NOMO-1 treated with dmso at 0.1 percent for 144 hours (cell line): ENCODE measurements at regions not wholly inside any gene's neighbourhood (a gene's known extent, or its start where the extent isn't known, plus 50 kb on each side); places are given as distances from the start of the nearest gene placed in this dataset.

ENCODE experiments used
- DNase-seq: peaks from one replicate; lab custom pipeline; 2025; ENCODE audit not compliant: unreplicated experiment; lab: John Stamatoyannopoulos, UW

GRCh38 chr10:10438335-10439100 lies 579.2 kb upstream of the CELF2 start:
- no peak for DNase-seq

DNA sequence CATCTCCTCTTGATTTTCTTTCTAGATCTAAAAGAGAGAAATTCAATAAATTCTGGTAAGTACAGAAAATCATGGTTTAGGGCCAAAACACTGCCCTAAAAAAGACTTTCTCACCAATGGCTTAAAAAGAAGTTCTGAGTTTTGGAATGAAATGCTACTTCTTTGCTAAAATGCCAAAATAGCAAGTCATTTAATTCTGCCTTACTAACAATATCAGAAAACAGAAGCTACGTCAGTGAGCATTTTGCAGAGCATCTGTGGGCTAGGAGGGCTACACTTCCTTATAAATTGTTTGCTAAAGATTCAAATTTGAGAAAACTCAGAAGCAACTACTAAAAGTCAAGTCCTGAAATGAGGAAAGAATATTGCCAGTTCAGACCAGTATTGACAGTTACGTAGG lies 560.8 kb upstream of the CELF2 start:
- no peak for DNase-seq

- DNase-seq = peak; percentile 37
These were observed 557.2 kb upstream of the CELF2 start for GRCh38 chr10:10460451-10460850.

DNA sequence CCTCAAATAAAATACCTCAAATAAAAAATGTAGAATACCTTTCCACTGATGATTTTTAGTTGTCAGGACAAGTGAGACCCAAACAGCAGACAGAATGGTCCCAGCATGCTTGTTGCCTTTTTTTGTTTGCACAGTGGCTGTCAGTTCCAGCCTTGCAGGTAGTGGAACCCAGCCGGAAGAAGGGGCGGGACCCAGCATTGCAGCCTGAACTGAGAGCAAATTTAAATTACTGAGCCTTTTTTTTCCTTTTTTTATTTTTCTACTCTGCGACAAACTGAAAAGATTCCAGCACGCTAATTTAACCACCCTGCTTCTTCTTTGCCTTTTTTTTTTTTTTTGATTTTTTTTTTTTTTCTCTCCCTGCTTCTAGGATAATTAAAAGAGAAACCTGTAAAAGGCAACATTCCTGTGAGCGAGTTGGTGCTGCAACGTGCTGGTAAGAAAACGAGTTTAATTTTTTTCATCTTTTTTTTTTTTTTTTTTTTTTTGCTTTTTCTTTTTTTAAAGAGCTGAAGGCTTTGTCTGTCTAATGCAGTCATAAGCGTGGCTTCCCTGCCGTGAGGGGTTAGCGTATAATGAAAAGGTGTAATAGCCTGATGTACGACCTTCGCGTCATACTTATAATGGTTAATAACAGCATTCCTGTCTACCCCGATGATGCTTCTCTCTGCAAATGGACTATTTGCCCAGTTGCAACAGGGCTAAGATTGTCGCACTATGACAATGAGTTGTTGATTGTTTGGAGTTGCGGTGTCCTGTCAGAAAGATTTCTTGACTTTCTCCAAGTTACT lies 555.3 kb upstream of the CELF2 start:
- no peak for DNase-seq

GRCh38 chr10:10471758-10472157 lies 545.9 kb upstream of the CELF2 start:
- no peak for DNase-seq

DNA sequence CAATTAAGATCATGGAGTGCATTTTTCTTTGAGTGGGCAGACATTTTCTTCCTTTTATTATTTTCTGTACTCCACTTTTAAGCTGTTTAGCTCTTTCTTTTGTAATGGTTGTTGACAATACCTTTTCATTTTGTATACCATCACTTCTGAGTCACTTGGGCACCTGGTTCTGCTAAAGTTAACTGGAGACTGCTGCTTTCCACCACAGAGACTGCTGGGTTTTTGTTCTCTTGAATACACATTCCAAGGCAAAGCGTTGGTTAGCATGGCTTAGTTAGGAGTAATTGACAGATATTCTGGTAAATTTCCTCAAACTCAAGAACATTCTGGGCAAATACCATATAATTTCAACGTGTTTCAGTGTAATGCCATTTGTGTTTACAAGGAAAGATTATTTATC lies 541.9 kb upstream of the CELF2 start:
- no peak for DNase-seq

DNA sequence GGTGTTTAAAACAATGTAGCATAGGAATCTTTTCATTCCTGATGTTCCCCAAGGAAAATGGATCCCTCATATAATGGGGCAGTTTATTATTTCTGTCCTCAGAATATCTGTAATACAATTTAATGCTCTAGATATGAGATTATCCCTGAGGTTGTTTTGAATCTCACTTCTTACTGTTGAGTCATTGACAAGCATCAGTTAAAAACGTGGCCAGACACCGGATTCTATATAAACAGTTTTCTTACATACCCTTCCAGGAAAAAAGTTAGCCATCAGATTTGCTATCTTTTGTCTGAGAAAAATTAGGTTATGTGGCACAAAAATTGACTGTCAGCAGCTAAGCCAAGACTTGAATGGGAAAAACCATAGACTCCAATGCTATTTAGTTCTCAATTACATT lies 539.8 kb upstream of the CELF2 start:
- DNase-seq = no peak

GRCh38 chr10:10479465-10479864 lies 538.2 kb upstream of the CELF2 start:
- no peak for DNase-seq

GRCh38 chr10:10482613-10483012 lies 535.1 kb upstream of the CELF2 start:
- DNase-seq = no peak

DNA sequence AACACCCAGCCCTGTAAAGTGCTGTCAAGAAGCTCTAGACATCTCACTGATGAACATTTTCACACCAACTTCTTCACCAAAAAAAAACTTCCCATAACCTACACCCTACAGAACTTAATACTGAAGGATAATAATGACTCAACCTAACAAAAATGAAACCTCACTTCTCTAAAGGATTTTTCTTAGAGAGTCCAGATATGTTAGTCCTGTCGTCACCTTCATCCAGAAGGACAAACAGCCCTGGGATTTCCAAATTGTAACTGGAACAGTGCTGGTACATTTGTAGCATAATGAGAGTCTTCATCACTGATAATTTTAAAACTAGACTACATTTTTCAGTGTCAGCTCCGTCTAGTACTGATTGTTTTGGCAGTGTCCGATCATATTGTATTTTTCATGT lies 528.6 kb upstream of the CELF2 start:
- DNase-seq = no peak

DNA sequence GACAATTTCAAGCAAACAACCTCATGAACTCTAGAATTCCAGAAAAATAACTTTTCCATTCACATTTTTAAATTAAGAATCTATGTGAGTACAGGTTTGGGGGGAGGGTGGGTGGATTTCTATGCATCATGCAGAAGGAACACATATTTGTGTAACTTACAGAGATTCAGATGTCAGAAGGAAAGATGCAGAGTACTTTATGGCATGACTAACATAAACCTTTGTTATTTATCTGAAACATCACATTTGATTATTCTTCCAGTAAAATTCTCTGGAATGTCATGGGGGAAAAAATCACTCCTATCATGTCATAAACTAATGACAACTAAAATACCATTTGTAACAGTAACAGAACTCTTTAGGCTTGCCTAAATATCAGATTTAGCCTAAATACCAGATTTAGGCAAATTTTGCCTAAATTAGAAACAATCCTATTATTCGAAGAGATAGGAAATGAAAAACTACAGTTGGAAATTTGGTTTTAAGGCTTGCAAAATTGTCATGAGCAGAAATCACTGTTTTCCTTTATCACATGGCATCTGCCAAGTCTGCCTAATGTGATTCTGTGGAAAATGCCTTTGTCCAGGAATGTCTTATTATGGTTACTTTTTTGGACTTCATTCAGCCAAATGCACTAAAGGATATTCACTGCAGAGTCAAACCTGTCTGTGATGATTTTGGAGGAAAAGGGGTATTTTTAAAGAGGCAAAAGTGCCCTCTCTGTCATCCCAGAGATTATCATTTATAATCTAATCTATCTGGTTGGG lies 527.7 kb upstream of the CELF2 start:
- no peak for DNase-seq

DNA sequence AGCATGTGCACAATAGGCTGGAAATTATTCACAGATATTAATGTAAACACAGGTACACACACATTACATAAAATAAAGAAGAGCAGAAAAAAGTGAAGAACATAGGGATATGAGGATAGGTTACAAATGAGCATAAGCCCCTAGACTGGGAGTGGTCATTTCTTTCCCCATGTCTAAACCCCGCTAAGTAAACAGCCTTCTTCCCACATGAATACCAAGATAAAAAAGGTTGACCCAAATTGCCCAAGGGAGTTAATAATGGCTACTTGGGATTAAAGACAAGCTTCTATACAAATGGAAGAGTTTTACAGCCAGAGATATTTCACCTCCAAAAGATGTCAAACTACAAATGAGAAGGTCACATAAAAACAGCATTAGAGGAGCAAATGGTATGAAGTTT lies 527.1 kb upstream of the CELF2 start:
- no peak for DNase-seq

DNA sequence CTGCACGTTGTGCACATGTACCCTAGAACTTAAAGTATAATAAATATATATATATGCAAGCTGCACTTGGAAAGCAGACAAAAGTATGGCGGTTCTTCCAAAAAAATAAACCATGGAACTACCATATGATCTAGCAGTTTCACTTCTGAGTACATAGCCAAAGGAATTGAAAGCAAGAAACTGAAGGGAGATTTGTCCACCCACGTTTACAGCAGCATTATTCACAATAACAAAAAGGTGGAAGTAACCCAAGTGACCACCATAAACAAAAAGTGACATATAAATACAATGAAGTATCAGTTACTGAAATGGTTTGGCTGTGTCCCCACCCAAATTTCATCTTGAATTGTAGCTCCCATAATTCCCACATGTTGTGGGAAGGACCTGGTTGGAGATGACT lies 525.3 kb upstream of the CELF2 start:
- DNase-seq = no peak

DNA sequence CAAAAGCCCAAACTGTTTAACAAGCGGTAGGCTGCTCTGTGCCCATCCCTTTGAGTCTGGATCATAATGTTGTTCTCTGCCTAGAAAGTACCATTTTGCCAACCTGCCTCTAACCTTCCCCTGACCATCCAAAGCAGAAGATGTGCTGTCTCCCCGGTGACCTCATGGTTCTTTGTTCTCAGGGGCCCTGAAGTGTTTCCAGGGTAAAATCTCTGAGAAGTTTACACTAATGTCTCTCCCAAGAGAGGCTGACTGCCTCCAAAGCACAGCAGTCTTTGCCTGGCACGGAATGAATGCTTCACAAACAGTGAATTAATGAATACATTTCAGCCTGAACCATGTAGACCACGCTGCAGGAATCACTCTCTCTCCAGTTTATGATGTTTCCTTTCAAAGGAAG lies 523.8 kb upstream of the CELF2 start:
- no peak for DNase-seq

GRCh38 chr10:10497245-10497644 lies 520.4 kb upstream of the CELF2 start:
- no peak for DNase-seq

- DNase-seq = no peak
These were observed 518.9 kb upstream of the CELF2 start for GRCh38 chr10:10498781-10499180.

DNA sequence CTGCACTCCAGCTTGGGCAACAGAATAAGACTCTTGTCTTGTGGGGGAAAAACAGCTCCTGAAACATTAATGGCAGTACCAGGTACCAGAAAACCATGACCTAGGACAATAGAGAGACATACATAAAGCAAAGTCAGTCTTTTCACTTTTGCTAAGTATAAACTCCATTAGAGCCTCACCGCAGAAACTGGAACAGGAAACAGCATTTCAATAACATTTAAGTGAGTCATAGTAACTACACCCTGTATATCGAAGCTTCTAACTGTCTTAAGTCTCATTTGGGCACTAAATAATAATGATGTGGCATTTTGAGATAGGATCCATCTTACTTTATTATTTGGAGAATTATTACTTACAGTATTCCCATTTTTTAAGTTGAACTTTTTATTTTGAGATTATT lies 517.8 kb upstream of the CELF2 start:
- DNase-seq = peak; percentile 28

DNA sequence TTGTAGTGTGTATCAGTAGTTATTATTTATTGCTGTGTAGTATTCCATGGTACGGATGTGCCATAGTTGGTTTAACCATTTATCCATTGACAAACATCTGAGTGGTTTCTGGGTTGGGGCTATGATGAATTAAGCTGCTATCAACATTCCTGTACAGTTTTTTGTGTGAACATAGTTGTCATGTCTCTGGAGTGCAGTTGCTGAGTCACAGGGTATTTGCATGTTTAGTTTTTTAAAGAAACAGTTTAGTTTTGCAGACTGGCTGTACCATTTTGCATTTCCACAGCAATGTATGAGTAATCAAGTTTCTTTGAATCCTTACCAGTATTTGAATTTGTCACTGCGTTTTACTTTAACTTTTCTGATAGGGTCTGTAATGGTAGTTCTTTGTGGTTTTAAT lies 516.7 kb upstream of the CELF2 start:
- no peak for DNase-seq

- no peak for DNase-seq
These were observed 513.9 kb upstream of the CELF2 start for GRCh38 chr10:10503772-10504171.

GRCh38 chr10:10508211-10508610 lies 509.5 kb upstream of the CELF2 start:
- DNase-seq = no peak

DNA sequence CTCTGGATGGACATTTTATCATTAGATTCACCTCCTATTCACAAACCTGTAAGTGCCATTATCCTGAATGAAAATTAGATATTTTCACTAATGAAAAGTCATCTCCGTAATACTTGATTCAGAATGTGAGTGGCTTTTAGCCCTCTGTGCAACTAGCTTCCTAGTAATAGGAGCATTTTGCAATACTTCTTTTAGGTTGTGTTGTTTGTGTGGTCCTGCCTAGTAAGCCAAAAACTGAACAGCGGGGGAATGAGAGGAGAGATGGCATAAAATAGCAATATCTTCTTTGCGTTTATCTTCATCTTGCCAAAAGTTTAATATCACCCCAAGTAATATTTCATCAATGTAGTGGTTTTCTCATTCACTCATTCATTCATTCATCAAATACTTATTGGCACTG lies 507.5 kb upstream of the CELF2 start:
- DNase-seq = no peak

GRCh38 chr10:10513067-10513466 lies 504.6 kb upstream of the CELF2 start:
- no peak for DNase-seq
